ENCODE measurements at regions not wholly inside any gene's neighbourhood (a gene's known extent, or its start where the extent isn't known, plus 50 kb on each side); places are given as distances from the start of the nearest gene placed in this dataset.

DNA sequence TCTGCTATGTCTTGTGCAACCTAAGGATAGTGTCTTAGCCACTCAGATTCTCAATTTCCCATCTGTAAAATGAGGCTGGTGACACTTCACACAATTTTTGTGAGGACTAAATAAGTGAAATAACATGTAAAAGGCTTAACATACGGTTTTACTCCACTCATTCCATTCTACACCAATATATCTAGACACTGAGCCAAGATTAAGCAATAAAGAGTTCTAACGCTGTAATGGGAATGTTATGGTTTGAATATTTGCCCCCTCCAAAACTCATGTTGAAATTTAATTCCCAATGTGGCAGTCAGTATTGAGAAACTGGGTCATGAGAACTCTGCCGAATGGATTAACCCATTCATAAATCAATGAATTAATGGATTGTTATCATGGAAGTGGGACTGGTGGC, 301.0 kb downstream of the HACE1 start:
- no peak for TF ChIP-seq POLR2AphosphoS5 (IDR thresholded peaks at IDR 0.05)
- no peak for TF ChIP-seq POLR2A (IDR thresholded peaks at IDR 0.05)
- TF ChIP-seq, protein P1, sequence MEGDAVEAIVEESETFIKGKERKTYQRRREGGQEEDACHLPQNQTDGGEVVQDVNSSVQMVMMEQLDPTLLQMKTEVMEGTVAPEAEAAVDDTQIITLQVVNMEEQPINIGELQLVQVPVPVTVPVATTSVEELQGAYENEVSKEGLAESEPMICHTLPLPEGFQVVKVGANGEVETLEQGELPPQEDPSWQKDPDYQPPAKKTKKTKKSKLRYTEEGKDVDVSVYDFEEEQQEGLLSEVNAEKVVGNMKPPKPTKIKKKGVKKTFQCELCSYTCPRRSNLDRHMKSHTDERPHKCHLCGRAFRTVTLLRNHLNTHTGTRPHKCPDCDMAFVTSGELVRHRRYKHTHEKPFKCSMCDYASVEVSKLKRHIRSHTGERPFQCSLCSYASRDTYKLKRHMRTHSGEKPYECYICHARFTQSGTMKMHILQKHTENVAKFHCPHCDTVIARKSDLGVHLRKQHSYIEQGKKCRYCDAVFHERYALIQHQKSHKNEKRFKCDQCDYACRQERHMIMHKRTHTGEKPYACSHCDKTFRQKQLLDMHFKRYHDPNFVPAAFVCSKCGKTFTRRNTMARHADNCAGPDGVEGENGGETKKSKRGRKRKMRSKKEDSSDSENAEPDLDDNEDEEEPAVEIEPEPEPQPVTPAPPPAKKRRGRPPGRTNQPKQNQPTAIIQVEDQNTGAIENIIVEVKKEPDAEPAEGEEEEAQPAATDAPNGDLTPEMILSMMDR (IDR thresholded peaks at IDR 0.05), result no peak
- no peak for TF ChIP-seq EP300 (IDR thresholded peaks at IDR 0.05)
